HG03378 (cell line): ENCODE measurements at regions not wholly inside any gene's neighbourhood (a gene's known extent, or its start where the extent isn't known, plus 50 kb on each side); places are given as distances from the start of the nearest gene placed in this dataset.
A peak's percentile ranks its signal among the peaks of the same experiment; 100 is the strongest.
"Not testable (repeated sequence)": the region's sequence is repeated elsewhere in the genome, so short reads cannot be mapped to it uniquely, and the experiment has no call there.

ENCODE experiments used
- ATAC-seq: cut with Tn5 transposase; IDR thresholded peaks from one replicate; pipeline ENCODE4 v1.9.1; 2021; ENCODE audit warnings: mild to moderate bottlenecking, moderate library complexity; ENCODE audit not compliant: unreplicated experiment

DNA sequence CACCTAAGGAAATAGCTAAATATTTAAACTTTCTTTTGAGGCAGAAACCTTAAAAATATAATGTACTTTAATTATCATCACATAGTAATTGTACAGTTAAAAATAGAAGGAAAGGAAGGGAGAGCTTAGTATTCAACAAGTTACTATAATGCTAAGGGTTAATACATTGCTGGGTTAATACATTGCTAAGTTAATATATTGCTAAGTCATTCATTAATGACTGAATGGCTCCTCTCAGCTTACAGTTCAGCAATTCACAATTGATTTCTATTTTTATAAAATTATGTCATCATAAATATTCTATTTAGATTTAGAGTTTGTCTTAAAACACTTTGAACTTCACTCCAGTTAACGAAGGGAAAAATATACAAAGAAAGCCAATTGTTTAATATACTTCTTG lies 207.9 kb downstream of the BMP4 start:
- ATAC-seq, result no peak

DNA sequence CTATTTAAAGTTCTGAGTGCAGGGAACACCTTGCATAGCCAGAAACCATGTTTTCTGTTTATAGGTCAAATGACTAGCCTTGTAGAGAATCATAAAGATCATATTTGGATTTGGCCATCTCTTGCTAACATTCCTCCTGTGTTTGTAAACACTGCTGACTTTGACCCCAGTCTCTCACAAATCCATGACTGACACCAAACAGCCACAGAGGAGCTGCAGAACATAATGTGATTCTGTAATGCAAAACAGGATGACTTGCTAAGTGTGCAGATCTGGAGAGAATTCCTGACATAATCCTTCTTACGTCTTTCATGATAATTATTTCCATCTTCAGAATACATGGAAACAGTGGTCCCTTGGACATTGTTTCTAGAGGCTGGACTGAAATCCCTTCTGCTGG lies 211.8 kb downstream of the BMP4 start:
- ATAC-seq, result no peak

DNA sequence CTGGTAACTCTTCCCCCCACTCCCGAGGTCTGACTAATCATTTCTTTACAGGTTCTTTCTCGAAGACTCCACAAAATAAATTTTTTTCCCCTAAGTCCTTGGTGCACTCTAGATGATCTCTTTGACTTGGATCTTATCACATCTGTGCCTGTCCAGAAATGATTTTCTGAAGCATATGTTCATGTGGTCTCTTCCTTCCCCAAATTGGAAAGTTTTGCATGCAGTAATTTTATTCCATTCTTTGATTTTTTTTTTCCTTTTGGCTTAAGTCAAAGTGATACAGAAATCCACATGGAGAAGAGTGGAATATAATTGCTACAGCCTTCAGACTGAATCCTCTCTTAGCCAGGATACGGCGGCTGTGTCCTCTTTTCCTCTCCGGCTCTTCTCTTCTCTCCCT lies 213.3 kb downstream of the BMP4 start:
- no peak for ATAC-seq

DNA sequence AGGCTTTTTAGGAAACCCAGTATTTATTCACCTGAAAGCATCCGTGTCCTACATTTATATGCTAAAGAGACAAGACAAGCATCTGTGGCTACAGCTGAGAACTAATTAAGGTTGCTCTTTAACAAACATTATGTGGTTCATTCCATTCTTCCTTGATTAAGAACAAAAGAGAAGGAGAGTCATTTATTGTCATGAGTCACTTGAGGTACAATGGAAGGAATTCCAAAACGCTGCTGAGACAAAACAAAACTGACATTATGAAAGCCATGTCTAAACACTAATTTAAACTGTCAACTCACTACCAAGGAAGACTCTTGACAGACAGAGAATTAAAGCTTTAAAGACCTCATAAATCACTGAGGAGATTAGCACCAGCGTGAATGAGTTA lies 214.4 kb downstream of the BMP4 start:
- ATAC-seq, result no peak

DNA sequence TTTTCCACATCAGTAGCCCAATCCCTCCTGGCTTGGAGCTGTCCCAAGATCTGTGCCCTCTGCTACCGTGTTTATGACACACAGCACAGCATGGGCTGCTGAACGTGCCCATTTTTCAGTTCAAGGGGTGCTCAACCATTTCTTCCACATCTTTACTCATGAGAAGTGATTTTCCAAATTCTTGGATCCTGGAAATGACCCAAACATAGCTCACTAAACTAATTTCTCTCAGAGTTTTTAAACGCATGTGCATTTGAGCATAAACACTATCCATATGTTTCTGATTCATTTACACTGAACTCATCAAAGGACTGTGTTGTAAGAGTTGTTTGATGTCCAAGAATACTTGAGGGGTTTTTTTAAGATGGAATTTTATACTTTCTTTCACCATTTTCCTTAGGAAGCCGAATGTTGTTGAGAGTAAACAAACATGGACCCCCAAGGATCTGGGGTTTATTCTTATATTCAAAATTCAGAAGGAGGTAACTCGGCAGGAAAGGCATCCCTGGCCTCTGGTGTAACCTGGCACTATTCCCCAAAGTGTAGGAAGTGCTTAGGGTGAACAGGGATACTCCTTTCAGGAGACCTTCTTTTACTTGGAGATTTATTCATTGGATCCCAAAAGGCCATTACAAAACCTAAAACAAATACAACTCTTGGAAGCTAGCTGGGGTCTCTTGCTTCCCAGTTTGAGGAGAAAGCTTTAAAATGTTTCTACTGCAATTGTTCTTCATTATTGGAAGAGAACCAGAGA lies 215.0 kb downstream of the BMP4 start:
- ATAC-seq, result no peak

DNA sequence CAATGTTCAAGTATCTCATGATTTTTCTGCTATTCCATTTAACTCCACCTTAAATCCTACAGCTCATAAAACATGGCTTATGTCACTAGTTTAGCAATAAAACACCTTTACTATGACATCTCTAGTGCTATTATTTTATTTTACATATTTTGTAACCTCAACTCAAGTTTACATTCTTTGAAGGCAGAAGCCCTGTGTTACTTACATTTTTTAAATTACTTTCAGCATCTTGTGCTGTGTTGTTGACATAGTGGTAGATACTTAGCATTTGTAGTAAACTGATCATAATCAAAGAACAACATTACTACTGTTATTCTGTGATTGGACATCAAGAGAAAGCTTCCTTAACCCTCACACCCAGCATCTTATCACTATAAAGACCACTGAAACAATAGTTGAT lies 216.1 kb downstream of the BMP4 start:
- no peak for ATAC-seq

DNA sequence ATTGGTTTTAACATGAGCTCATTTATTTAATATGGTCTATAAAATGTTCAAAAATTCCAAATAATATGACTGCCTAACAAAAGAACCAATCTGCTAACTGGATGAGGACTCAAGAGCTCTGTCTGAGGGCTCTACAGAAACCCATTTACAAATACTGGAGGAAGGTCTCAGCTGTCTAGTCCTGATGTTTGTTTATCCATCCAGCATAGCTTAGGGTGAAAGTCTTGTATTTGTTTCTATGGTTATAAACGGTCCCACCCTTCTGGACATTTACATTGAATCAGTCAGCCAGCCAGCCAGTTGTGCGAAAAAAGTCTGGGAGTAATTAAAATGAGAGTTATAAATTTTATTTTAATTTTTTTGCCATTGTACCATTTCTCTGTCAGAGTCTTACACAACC lies 220.7 kb downstream of the BMP4 start:
- no peak for ATAC-seq

DNA sequence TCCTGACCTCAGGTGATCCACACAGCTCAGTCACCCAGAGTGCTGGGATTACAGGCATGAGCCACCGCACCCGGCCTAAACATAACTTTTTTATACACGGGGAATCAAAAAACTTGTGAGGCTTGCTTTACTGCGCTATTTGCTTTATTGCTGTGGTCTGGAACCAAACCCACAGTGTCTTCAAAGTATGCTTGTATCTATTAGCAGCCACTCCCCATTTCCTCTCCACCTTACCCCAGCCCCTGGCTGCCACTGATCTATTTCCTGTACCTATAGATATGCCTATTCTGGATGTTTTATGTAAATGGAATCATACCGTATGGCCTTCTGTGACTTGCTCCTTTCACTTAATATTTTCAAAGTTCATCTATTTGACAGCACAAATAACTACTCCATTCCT lies 233.4 kb downstream of the BMP4 start:
- no peak for ATAC-seq

DNA sequence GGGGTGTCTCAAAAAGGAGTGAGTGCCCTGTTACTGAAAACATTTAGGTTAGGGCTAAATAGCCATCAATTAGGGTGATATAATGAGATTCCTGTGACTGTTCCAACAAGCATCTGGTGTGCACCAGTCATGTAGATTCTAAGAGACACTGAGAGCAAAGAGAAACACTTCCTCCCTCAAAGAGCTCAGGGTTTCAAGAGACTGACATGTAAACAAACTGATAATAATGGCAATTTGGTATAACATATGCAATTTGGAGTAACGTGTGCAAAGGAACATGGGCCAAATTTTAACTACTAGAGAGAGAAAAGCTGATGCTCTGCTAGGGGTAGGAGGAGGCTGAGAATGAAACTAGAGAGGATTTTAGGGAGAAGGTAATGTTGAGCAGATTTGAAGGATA lies 237.1 kb downstream of the BMP4 start:
- no peak for ATAC-seq

DNA sequence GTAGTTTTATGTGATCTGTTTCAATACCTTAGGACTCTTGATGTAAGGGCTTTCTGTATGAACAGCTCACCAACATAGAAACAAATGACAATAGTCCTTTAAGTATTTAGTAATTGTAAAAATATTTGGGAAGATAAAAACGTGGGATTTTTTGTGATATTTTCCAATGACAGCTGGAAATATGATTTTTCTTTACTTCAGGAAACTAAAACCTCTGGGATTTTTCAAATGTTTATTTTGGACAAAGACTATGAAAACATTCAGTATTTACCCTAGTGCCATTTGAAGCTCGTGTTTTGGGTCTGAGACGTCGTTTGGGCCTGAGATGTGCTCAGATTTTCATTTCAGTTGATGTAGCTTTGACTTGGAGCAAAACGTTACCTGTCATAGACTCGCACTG lies 240.0 kb downstream of the BMP4 start:
- ATAC-seq, result no peak

DNA sequence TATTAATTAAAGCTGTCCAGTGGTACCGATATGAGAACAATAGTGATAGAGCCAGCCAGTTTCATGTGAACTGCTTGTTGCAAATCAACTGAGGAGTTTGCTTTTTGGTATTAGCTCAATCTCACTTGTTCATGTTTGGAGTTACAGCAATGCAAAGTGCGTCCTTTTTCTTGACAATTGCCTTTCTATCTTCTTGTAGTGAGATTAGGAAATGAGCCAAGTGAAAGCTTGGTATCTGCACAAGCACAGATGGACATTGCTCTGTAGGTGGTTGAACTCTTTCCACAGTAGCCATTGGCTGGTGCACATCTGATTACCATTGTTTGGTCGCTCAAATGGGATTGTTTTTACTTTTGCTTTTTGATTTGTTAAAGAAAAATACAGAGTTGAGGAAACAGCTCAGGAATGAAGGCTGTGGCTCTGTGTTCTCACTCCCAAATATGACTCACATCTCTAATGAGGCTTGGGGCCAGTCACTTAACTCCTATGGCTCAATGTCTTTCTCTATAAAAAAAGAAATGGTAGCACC lies 241.4 kb downstream of the BMP4 start:
- ATAC-seq, result no peak

DNA sequence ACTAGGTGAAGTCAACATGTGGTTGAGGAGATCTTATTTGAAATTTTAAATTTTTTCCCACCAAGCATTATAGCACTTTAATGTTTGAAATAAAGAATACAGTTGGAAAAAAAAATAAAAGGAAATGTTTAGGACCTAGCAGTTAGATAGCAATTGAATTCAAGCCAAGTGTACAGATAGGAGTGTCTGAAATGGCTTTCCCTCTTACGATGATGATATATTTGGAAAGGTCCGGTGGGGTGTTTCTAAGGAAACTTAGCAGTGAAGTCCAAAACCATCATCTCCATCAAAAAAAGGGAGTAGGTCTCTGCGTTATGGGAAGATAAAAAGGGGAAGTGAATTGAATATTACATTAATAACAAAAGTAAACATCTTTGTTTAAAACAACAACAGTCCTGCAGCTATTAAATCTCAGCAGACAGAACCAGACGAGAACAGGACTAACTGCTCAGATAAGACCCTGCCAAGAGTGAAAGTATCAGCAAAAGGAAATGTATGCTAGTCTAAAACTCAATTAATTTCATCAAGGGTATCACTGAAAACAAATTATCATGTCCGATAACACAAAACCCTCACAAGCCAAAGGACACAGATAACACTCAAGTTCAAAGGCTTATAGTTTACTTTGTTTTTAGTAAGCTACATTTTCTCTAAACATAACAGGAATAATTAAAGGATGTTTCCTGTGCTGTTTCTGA lies 242.0 kb downstream of the BMP4 start:
- no peak for ATAC-seq

DNA sequence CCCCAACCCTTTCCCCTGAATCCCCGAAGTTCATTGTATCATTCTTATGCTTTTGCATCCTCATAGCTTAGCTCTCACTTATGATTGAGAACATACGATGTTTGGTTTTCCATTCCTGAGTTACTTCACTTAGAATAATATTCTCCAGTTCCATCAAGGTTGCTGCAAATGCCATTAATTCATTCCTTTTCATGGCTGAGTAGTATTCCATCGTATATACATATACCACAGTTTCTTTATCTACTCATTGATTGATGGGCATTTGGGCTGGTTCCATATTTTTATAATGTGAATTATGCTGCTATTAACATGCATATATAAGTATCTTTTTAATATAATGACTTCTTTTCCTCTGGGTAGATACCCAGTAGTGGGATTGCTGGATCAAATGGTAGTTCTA lies 243.7 kb downstream of the BMP4 start:
- ATAC-seq, result not testable (repeated sequence)

DNA sequence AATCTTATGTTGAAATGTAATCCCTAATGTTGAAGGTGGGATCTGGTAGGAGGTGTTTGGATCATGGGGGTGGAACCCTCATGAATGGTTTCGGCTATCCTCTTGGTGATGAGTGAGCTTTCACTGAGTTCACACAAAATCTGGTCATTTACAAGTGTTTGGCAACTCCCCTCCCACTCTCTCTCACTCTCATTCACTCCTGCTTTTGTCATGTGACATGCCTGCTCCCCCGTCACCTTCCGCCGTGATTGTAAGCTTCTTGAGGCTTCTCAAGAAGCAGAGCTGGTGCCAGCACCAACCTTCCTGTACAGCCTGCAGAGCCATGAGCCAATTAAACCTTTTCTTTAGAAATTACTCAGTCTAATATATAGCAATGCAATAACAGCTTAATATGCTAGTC lies 245.4 kb downstream of the BMP4 start:
- no peak for ATAC-seq

DNA sequence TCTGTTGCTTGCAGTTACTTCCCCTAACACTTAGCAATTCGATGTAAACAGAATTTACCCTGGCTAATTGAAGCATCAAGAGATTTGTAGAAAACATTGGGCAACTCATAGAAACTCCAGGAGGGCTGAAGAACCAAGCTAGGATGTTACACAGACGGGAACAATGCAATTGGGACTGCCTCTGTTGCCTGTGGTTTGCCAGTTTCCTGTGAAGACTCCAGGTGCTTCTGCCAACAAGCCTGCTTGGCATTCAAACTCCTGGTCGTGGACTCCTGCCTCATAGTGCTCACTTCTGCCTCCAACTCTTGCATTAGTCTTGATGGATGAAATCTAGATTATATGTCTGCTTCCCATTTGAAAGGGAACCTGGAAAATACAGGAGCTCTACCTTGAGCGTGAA lies 246.0 kb downstream of the BMP4 start:
- no peak for ATAC-seq

DNA sequence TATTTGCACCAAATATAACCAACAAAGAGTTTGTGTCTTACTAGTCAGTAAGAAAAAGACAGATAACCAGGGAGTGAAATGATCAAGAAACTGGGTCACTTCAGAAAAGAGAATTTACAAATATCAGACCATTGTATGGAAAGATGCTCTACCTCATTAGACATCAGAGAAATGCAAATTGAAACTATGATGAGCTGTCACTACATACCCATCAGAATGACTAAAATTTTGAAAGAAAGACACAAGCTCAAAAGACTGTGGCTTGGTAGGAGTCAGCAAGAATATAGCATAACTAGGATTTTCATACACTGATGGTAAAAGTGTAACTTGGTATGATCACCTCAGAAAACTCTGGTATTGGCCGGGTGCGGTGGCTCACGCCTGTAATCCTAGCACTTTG lies 247.2 kb downstream of the BMP4 start:
- no peak for ATAC-seq

DNA sequence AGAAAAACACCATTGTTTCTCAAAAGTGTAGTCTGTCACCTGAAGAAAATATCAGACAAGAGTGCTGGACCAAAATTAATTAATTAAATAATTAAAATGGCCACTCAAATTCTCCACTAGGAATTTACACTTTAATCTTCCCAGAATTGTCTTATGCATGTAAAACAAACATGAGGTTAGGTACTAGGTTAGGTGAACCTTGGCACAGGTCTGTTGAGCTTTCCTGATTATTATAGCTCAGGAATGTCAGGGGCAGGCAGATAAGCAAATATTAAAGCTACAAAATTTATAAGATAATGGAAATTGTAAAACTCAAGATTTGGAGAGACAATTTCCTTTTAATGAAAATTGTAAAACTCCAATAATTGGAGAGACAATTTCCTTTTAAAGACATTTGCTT lies 253.2 kb downstream of the BMP4 start:
- ATAC-seq, result no peak

DNA sequence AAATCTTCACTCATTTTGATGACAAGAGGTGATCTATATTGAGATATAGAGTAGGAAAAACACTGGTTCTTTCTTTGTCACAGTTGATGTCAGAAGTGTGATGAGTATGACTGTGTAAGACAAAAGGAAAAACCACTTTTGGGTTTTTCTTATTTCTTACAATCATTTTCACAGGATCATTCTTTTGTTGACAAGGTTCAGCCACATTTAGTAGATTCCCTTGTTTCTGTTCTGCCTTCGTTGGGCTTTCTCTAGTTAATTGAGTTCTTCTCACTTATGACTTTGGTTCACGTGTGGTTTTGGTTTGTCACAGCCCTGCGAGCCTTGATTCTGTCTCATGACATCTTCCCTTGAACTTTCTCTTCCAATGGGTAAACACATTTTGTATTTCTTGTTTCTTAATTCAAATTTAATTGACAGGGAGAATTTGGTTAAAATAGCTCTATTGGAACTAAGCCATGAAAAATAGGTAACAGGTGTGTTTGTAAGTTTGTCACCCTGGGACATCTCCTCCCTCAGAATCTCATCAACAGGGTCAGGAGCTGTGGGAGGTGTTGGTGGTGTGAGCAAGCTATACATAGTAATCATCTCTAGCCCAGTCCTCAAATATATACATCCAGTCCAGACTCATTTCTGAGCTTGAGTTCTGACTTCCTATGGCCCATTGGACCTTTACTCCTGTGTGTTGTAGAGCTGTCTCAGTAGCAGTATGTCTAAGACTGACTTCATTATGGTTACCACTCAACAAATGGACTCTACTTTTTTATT lies 255.3 kb downstream of the BMP4 start:
- peak; percentile 69 for ATAC-seq

DNA sequence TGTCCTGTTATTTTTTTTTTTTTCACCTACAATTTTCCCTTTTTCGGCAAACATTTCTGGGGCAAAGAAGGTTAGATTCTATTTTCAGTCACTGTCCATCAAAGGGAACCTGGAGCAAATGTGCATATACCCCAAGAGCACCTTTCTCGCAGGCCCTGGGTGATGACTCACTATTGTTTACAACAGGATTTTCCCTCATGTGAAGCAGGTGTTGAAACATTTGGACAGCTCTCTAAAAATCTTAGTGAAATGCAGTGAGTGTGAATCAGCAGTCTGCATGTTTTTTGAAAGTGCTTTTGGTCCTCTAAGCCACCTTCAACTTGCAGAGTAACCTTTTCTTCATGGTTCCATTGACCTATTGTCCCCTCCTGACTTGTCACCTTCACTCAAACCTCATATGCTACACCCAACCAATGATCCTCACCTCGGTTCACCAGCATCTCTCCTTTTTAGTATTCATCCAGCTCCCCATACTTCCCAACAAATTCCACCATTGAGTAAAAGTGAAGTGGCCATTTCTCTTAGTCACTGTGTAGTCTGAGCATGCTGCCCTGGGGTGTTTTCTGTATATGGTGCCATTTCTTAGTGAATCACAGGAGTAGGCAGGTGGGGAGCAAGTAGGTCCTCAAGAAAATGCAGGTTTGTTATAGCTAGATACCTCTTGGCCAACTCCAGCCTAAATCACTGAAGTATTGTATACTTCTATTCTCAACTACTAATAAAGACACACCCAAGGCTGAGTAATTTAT lies 260.2 kb downstream of the BMP4 start:
- no peak for ATAC-seq

DNA sequence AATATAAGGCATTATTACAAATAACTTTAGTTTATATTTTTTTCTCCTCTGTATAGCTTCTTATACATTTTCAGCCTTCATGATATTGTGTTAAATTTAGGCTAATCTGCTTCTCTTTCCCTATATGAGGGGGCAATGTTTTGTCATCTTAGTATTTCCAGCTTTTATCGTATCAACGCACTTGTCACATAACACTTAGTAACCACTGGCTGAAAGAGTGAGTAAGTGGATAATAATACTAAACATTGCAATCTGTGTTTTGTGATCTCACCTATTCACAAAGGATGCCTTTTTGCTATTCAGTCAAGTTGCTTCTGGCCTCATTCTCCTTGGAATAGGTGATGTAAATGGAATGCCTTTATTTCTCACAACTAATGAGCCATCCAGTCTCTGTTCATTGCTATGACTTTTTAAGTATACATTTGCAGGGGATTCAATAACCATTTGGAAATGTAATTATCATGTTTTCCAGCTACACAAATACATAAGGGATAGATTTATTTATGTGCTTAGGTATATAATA lies 260.9 kb downstream of the BMP4 start:
- ATAC-seq, result no peak

DNA sequence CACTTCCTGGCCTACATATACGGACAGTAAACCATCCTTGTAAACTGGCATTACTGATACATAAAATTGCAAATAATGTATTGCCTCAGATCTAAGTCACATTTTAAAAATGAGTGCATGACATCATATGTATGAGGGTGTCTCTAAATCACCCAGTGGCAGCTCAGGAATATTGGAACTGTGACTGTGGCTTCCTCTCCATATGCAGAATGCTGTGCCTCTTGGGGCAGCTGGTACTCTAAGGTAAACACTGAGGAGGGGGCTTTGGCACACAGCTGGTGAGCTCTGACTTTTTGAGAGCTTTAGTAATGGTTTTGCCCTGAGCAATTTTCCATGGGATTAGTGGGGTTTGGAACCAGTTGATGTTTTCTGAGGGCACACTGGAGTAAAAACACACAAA lies 263.7 kb downstream of the BMP4 start:
- ATAC-seq, result no peak
